ENCODE measurements at regions not wholly inside any gene's neighbourhood (a gene's known extent, or its start where the extent isn't known, plus 50 kb on each side); places are given as distances from the start of the nearest gene placed in this dataset.

DNA sequence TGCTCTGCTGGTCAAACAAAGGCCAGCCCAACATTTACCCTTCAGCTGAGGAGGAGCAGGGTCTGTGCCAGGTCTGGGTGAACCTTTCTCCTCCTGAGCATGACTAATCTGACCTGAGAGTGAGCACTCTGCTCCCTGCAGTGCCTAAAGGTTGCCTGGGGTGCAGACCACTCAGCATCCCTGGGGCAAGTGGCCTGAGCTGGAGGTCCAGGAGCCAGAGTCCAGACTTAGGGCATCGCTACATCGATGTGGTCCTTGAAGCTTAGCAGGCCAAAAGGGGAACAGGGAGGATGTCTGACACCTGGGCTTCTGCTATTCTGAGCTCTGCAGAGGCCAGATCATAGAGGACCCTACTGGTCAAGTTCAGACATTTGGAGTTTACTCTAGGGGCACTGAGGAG is 119.1 kb downstream of the FAM43A start:
- Histone ChIP-seq H3K9me3 (no peaks in the 10 kb centered on the region), H3K79me2 (ENCODE audit: insufficient read depth) (no peaks in the 10 kb centered on the region), H3K4me2 (no peak overlapping the region), H3K27me3 (ENCODE audit: insufficient read depth) (no peaks in the 10 kb centered on the region; the same call in 1 of the 2 replicates), H3K4me3 (ENCODE audit: low read depth in 2 of 2, low read length in 1 of 2) (no peak overlapping the region), H3K4me1 (ENCODE audit: control insufficient read depth in 1 of 2, insufficient read depth in 2 of 2, low read depth in 1 of 2, low read length in 1 of 2) (peaks cover 0 to 15% of the 10 kb centered on the region in 2 experiments; a peak in 2 of 4 replicates), H3F3A (replicated peaks; ENCODE audit: insufficient read depth) (no peaks in the 10 kb centered on the region), H3K36me3 (replicated peaks in 1 of 2; ENCODE audit: control insufficient read depth in 1 of 2, insufficient read depth in 2 of 2, low read length in 1 of 2) (no peaks in the 10 kb centered on the region), H3K27ac (ENCODE audit: low read depth in 2 of 2, low read length in 1 of 2) (no peak overlapping the region), H3K9me2 (no peaks in the 10 kb centered on the region), H2AFZ (ENCODE audit: low read depth) (no peak overlapping the region), H3K9ac (no peak overlapping the region), H4K20me1 (ENCODE audit: insufficient read depth) (no peaks in the 10 kb centered on the region)
- DNase-seq: no peak
- TF ChIP-seq ELF1 (IDR thresholded peaks at IDR 0.05) (no peak), NFIC (IDR thresholded peaks at IDR 0.05; ENCODE audit: borderline replicate concordance) (no peak)
- TF ChIP-seq, protein P1, sequence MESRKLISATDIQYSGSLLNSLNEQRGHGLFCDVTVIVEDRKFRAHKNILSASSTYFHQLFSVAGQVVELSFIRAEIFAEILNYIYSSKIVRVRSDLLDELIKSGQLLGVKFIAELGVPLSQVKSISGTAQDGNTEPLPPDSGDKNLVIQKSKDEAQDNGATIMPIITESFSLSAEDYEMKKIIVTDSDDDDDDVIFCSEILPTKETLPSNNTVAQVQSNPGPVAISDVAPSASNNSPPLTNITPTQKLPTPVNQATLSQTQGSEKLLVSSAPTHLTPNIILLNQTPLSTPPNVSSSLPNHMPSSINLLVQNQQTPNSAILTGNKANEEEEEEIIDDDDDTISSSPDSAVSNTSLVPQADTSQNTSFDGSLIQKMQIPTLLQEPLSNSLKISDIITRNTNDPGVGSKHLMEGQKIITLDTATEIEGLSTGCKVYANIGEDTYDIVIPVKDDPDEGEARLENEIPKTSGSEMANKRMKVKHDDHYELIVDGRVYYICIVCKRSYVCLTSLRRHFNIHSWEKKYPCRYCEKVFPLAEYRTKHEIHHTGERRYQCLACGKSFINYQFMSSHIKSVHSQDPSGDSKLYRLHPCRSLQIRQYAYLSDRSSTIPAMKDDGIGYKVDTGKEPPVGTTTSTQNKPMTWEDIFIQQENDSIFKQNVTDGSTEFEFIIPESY (IDR thresholded peaks at IDR 0.05; ENCODE audit: borderline replicate concordance, low read depth): no peak
- ChIA-PET CTCF (interaction anchor here (1.6 kb wide), 1 partner anchor 47 kb away, joined by 5 read pairs; no protein-coding TSS in a partner anchor), POLR2A (interaction anchor here (1.1 kb wide), 1 partner anchor 104 kb away, joined by 3 read pairs; no protein-coding TSS in a partner anchor)
- 100% methylated on average over 2 of the region's 2 CpGs for WGBS (ENCODE audit: low lambda C conversion rate)

DNA sequence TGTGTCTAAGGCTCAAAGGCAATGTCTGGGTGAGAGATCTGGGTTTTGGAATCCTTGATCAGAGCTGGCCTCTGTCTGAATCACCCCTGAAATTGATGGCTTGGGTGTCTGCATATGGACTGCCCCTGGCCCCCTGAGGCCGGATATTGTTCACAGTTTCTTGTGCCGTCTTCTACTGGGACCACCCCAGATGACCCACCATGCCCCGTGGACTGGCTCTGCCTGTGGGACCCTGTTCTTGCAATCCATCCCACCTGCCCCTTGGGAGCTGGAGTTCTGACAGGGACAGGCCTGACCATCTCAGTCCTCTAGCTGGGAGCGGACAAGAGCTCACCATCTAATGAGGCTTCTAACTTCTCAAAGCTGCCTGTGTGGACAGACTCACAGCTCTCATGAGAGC is 119.9 kb downstream of the FAM43A start:
- Histone ChIP-seq H4K20me1 (ENCODE audit: insufficient read depth) (no peaks in the 10 kb centered on the region), H3F3A (replicated peaks; ENCODE audit: insufficient read depth) (no peaks in the 10 kb centered on the region), H3K27me3 (ENCODE audit: insufficient read depth) (no peaks in the 10 kb centered on the region; the same call in 1 of the 2 replicates), H3K9me2 (no peaks in the 10 kb centered on the region), H3K4me1 (ENCODE audit: control insufficient read depth in 1 of 2, insufficient read depth in 2 of 2, low read depth in 1 of 2, low read length in 1 of 2) (peaks cover 0 to 19% of the 10 kb centered on the region in 2 experiments; a peak in 2 of 4 replicates), H3K27ac (ENCODE audit: low read depth in 2 of 2, low read length in 1 of 2) (no peak overlapping the region), H3K36me3 (replicated peaks in 1 of 2; ENCODE audit: control insufficient read depth in 1 of 2, insufficient read depth in 2 of 2, low read length in 1 of 2) (no peaks in the 10 kb centered on the region), H2AFZ (ENCODE audit: low read depth) (no peak overlapping the region), H3K9me3 (no peaks in the 10 kb centered on the region), H3K79me2 (ENCODE audit: insufficient read depth) (no peaks in the 10 kb centered on the region), H3K9ac (no peak overlapping the region), H3K4me3 (ENCODE audit: low read depth in 2 of 2, low read length in 1 of 2) (no peak overlapping the region), H3K4me2 (no peak overlapping the region)
- no peak for DNase-seq
- WGBS (ENCODE audit: low lambda C conversion rate): 61% methylated on average over 3 of the region's 4 CpGs
- CTCF ChIA-PET: interaction anchor here (1.6 kb wide), 1 partner anchor 48 kb away, joined by 5 read pairs; no protein-coding TSS in a partner anchor
- POLR2A ChIA-PET: interaction anchor here (1.1 kb wide), 1 partner anchor 104 kb away, joined by 3 read pairs; no protein-coding TSS in a partner anchor
- TF ChIP-seq EZH2phosphoT487 (IDR thresholded peaks at IDR 0.05; ENCODE audit: borderline replicate concordance, low read depth) (no peak), POLR2AphosphoS5 (IDR thresholded peaks at IDR 0.05; ENCODE audit: low read depth, low read length) (no peak), MEF2A (IDR thresholded peaks at IDR 0.05; ENCODE audit: borderline replicate concordance, low read depth) (no peak), NFIC (IDR thresholded peaks at IDR 0.05; ENCODE audit: borderline replicate concordance) (no peak), FOXM1 (IDR thresholded peaks at IDR 0.05; ENCODE audit: low read depth) (no peak), SIN3A (IDR thresholded peaks at IDR 0.05; ENCODE audit: borderline replicate concordance, low read depth, low read length) (no peak), ELF1 (IDR thresholded peaks at IDR 0.05) (no peak), RFX5 (IDR thresholded peaks at IDR 0.05; ENCODE audit: low read length) (no peak), FOXJ3 (CRISPR knock-in tag; IDR thresholded peaks at IDR 0.05) (no peak), SMC3 (IDR thresholded peaks at IDR 0.05; ENCODE audit: low read depth, low read length) (no peak), TEAD4 (IDR thresholded peaks at IDR 0.05; ENCODE audit: borderline replicate concordance, insufficient read depth) (no peak), RCOR1 (IDR thresholded peaks at IDR 0.05; ENCODE audit: low read length) (no peak), TCF12 (IDR thresholded peaks at IDR 0.05) (no peak)
- TF ChIP-seq, protein P2, sequence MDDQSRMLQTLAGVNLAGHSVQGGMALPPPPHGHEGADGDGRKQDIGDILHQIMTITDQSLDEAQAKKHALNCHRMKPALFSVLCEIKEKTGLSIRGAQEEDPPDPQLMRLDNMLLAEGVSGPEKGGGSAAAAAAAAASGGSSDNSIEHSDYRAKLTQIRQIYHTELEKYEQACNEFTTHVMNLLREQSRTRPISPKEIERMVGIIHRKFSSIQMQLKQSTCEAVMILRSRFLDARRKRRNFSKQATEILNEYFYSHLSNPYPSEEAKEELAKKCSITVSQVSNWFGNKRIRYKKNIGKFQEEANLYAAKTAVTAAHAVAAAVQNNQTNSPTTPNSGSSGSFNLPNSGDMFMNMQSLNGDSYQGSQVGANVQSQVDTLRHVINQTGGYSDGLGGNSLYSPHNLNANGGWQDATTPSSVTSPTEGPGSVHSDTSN (IDR thresholded peaks at IDR 0.05): no peak
- TF ChIP-seq, protein P3, sequence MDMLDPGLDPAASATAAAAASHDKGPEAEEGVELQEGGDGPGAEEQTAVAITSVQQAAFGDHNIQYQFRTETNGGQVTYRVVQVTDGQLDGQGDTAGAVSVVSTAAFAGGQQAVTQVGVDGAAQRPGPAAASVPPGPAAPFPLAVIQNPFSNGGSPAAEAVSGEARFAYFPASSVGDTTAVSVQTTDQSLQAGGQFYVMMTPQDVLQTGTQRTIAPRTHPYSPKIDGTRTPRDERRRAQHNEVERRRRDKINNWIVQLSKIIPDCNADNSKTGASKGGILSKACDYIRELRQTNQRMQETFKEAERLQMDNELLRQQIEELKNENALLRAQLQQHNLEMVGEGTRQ (IDR thresholded peaks at IDR 0.05; ENCODE audit: borderline replicate concordance, low read depth, low read length): no peak
- TF ChIP-seq, protein P4, sequence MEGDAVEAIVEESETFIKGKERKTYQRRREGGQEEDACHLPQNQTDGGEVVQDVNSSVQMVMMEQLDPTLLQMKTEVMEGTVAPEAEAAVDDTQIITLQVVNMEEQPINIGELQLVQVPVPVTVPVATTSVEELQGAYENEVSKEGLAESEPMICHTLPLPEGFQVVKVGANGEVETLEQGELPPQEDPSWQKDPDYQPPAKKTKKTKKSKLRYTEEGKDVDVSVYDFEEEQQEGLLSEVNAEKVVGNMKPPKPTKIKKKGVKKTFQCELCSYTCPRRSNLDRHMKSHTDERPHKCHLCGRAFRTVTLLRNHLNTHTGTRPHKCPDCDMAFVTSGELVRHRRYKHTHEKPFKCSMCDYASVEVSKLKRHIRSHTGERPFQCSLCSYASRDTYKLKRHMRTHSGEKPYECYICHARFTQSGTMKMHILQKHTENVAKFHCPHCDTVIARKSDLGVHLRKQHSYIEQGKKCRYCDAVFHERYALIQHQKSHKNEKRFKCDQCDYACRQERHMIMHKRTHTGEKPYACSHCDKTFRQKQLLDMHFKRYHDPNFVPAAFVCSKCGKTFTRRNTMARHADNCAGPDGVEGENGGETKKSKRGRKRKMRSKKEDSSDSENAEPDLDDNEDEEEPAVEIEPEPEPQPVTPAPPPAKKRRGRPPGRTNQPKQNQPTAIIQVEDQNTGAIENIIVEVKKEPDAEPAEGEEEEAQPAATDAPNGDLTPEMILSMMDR (IDR thresholded peaks at IDR 0.05): no peak
